Hepatocyte (in vitro differentiated cells): ENCODE measurements at regions not wholly inside any gene's neighbourhood (a gene's known extent, or its start where the extent isn't known, plus 50 kb on each side); places are given as distances from the start of the nearest gene placed in this dataset.

ENCODE experiments used
- DNase-seq: peaks from one replicate; pipeline ENCODE4 v3.0.0-alpha.2; 2016; ENCODE audit warnings: low spot score
- H2AFZ ChIP-seq: fragments of 200-600 bp; sonication (generic); 2 replicates; pipeline ENCODE4 v1.6.0; 2016; ENCODE audit warnings: antibody characterized with exemption, mild to moderate bottlenecking
- H3K27ac ChIP-seq: fragments of 200-600 bp; sonication (generic); 2 replicates; pipeline ENCODE4 v1.5.1; 2016; ENCODE audit warnings: mild to moderate bottlenecking
- H3K27me3 ChIP-seq: fragments of 200-600 bp; sonication (generic); 2 replicates; pipeline ENCODE4 v1.6.1; 2016
- H3K36me3 ChIP-seq: fragments of 200-600 bp; sonication (generic); replicated peaks from 2 replicates; pipeline ENCODE4 v1.5.1; 2016; ENCODE audit warnings: low read depth; ENCODE audit not compliant: insufficient read depth
- H3K4me1 ChIP-seq: fragments of 200-600 bp; sonication (generic); 2 replicates; pipeline ENCODE4 v1.5.1; 2016; ENCODE audit warnings: mild to moderate bottlenecking, moderate library complexity; ENCODE audit not compliant: insufficient read depth
- H3K4me2 ChIP-seq: fragments of 200-600 bp; sonication (generic); 2 replicates; pipeline ENCODE4 v1.6.0; 2016
- H3K4me3 ChIP-seq: fragments of 200-600 bp; sonication (generic); 2 replicates; pipeline ENCODE4 v1.5.1; 2016; ENCODE audit warnings: mild to moderate bottlenecking
- H3K79me2 ChIP-seq: fragments of 200-600 bp; sonication (generic); 2 replicates; pipeline ENCODE4 v1.6.0; 2017; ENCODE audit warnings: mild to moderate bottlenecking
- H3K9me2 ChIP-seq: fragments of 200-600 bp; sonication (generic); replicated peaks from 2 replicates; pipeline ENCODE4 v1.6.0; 2017; ENCODE audit warnings: mild to moderate bottlenecking; ENCODE audit not compliant: insufficient read depth
- H3K9me3 ChIP-seq: fragments of 200-600 bp; sonication (generic); 2 replicates; pipeline ENCODE4 v1.5.1; 2016; ENCODE audit warnings: low read depth, mild to moderate bottlenecking
- H4K20me1 ChIP-seq: fragments of 200-600 bp; sonication (generic); 2 replicates; pipeline ENCODE4 v1.6.0; 2016; ENCODE audit warnings: mild to moderate bottlenecking; ENCODE audit not compliant: insufficient read depth, poor library complexity, severe bottlenecking
- EZH2 ChIP-seq: fragments of 200-600 bp; sonication (generic); IDR thresholded peaks from 2 replicates; pipeline ENCODE4 v1.6.1; 2016; ENCODE audit warnings: antibody characterized with exemption, mild to moderate bottlenecking, borderline replicate concordance
- EZH2phosphoT487 ChIP-seq: fragments of 200-600 bp; sonication (generic); IDR thresholded peaks from one replicate; pipeline ENCODE4 v1.6.1; 2018; ENCODE audit warnings: antibody characterized with exemption, mild to moderate bottlenecking, low read depth, moderate library complexity; ENCODE audit not compliant: unreplicated experiment, severe bottlenecking
- WGBS: methylation state at CpG from one replicate; pipeline ENCODE4 v1.1.6; 2016; ENCODE audit warnings: low lambda C conversion rate; ENCODE audit errors: missing lambda C conversion rate; 5-methylcytosine and 5-hydroxymethylcytosine counted together
- TF ChIP-seq, protein P1 (sequence below): fragments of 200-600 bp; sonication (generic); IDR thresholded peaks from 2 replicates; pipeline ENCODE4 v1.5.1; 2016; ENCODE audit warnings: antibody characterized with exemption, mild to moderate bottlenecking; ENCODE audit not compliant: poor library complexity

DNA sequence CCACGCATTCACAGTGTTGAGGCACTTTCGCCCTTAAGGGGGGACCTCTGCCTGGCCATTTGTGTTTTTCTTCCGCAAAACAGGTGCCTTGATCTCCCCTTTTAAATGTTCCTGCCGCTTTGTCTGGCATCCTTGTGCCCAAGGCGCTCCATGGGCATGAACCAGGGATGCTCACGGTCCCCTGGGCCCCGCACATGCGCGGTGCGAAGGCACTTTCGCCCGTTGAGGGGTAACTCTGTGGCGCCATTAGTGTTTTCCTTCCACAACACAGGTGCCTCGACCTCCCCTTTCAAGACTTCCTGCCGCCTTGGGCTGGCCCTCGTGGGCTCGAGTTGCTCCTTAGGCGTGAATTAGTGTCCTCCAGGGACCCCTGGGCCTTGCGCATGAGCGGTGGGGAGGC is 335.5 kb downstream of the ALG10 start:
- no peaks in the 10 kb centered on the region for H3K9me2 ChIP-seq
- H3K9me3 ChIP-seq = no peaks in the 10 kb centered on the region
- no peak overlapping the region for H2AFZ ChIP-seq
- no peak for DNase-seq
- TF ChIP-seq, protein P1, sequence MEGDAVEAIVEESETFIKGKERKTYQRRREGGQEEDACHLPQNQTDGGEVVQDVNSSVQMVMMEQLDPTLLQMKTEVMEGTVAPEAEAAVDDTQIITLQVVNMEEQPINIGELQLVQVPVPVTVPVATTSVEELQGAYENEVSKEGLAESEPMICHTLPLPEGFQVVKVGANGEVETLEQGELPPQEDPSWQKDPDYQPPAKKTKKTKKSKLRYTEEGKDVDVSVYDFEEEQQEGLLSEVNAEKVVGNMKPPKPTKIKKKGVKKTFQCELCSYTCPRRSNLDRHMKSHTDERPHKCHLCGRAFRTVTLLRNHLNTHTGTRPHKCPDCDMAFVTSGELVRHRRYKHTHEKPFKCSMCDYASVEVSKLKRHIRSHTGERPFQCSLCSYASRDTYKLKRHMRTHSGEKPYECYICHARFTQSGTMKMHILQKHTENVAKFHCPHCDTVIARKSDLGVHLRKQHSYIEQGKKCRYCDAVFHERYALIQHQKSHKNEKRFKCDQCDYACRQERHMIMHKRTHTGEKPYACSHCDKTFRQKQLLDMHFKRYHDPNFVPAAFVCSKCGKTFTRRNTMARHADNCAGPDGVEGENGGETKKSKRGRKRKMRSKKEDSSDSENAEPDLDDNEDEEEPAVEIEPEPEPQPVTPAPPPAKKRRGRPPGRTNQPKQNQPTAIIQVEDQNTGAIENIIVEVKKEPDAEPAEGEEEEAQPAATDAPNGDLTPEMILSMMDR = no peak
- TF ChIP-seq EZH2phosphoT487 = no peak
- H3K36me3 ChIP-seq = no peaks in the 10 kb centered on the region
- H3K4me1 ChIP-seq = no peaks in the 10 kb centered on the region
- H3K27ac ChIP-seq = no peak overlapping the region
- H3K79me2 ChIP-seq = no peaks in the 10 kb centered on the region
- H3K4me2 ChIP-seq = no peak overlapping the region
- H3K27me3 ChIP-seq = no peaks in the 10 kb centered on the region
- H3K4me3 ChIP-seq = no peak overlapping the region
- 66% methylated on average over 20 of the region's 20 CpGs for WGBS
- H4K20me1 ChIP-seq = no peaks in the 10 kb centered on the region

DNA sequence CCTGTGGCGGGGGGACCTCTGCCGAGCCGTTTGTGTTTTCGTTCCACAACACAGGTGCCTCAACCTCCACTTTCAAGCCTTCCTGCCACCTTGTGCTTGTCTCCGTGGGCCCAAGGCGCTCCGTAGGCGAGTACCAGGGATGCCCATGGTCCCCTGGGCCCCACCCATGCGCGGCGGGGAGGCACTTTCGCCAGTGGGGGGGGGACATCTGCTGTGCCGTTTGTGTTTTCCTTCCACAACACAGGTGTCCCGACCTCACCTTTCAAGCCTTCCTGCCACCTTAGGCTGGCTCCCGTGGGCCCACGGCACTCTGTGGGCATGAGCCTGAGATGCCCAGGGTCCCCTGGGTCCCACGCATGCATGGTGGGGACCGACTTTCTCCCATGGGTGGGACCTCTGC is 335.9 kb downstream of the ALG10 start:
- H3K4me1 ChIP-seq = no peaks in the 10 kb centered on the region
- no peak overlapping the region for H2AFZ ChIP-seq
- WGBS = 66% methylated on average over 10 of the region's 18 CpGs
- no peak overlapping the region for H3K4me2 ChIP-seq
- no peaks in the 10 kb centered on the region for H3K79me2 ChIP-seq
- DNase-seq = no peak
- H3K9me3 ChIP-seq = no peaks in the 10 kb centered on the region
- no peaks in the 10 kb centered on the region for H4K20me1 ChIP-seq
- H3K27ac ChIP-seq = no peak overlapping the region
- no peak overlapping the region for H3K4me3 ChIP-seq
- H3K36me3 ChIP-seq = no peaks in the 10 kb centered on the region
- TF ChIP-seq EZH2 (no peak), EZH2phosphoT487 (no peak)
- TF ChIP-seq, protein P1 = no peak
- no peaks in the 10 kb centered on the region for H3K9me2 ChIP-seq
- no peaks in the 10 kb centered on the region for H3K27me3 ChIP-seq

DNA sequence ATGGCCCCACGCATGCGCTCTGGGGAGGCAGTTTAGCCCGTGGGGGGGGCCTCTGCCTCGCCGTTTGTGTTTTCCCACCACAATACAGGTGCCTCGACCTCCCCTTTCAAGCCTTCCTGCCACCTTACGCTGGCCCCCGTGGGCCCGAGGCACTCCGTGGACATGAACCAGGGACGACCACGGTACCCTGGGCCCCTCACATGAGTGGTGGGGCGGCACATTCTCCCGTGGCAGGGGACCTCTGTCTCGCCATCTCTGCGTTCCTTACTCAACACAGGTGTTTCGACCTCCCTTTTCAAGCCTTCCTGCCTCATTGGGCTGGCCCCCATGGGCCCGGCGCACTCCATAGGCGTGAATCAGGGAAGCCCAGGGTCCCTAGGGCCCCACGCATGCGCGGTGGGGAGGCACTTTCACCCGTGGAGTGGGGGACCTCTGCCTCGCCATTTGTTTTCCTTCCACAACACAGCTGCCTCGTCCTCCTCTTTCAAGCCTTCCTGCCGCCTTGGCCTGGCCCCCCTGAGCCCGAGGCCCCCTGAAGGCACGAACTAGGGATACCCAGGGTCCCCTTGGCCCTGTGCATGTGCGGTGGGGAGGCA is 339.5 kb downstream of the ALG10 start:
- WGBS = 78% methylated on average over 24 of the region's 30 CpGs
- Histone ChIP-seq H3K4me3 (no peak overlapping the region), H3K27ac (no peak overlapping the region), H3K79me2 (no peaks in the 10 kb centered on the region), H2AFZ (no peak overlapping the region), H3K9me3 (no peaks in the 10 kb centered on the region), H3K9me2 (no peaks in the 10 kb centered on the region), H4K20me1 (no peaks in the 10 kb centered on the region), H3K36me3 (no peaks in the 10 kb centered on the region), H3K4me1 (no peaks in the 10 kb centered on the region), H3K4me2 (no peak overlapping the region), H3K27me3 (no peaks in the 10 kb centered on the region)
- no peak for TF ChIP-seq EZH2phosphoT487
- TF ChIP-seq, protein P1 = no peak
- TF ChIP-seq EZH2 = no peak
- DNase-seq = no peak
